Subcutaneous abdominal adipose tissue (tissue), 5 donors: ENCODE measurements at regions not wholly inside any gene's neighbourhood (a gene's known extent, or its start where the extent isn't known, plus 50 kb on each side); places are given as distances from the start of the nearest gene placed in this dataset.

Experiments used
- H3K27ac ChIP-seq: one replicate; pipeline ENCODE4 v1.7.0; 2013; ENCODE audit warnings: low read depth, mild to moderate bottlenecking, inconsistent platforms, low read length, moderate library complexity
- H3K27me3 ChIP-seq, 5 donors: one replicate each; pipeline ENCODE4 v1.7.0; 2013; ENCODE audit warnings: low read length in 5 of 5, inconsistent platforms in 1 of 5; ENCODE audit not compliant: control insufficient read depth in 5 of 5, insufficient read depth in 4 of 5
- H3K36me3 ChIP-seq, 5 donors: one replicate each; pipeline ENCODE4 v1.7.0; 2013; ENCODE audit warnings: low read length in 5 of 5; ENCODE audit not compliant: control insufficient read depth in 5 of 5, insufficient read depth in 5 of 5
- H3K4me1 ChIP-seq, 5 donors: one replicate each; pipeline ENCODE4 v1.7.0; 2013; ENCODE audit warnings: low read length in 5 of 5, mild to moderate bottlenecking in 3 of 5, moderate library complexity in 1 of 5; ENCODE audit not compliant: control insufficient read depth in 5 of 5, insufficient read depth in 5 of 5
- H3K4me3 ChIP-seq, 5 donors: one replicate each; pipeline ENCODE4 v1.7.0; 2013; ENCODE audit warnings: low read length in 5 of 5, low read depth in 1 of 5
- H3K9ac ChIP-seq, 5 donors: one replicate each; pipeline ENCODE4 v1.7.0; 2013; ENCODE audit warnings: low read length in 5 of 5, mild to moderate bottlenecking in 4 of 5, moderate library complexity in 3 of 5
- H3K9me3 ChIP-seq, 5 donors: one replicate each; pipeline ENCODE4 v1.7.0; 2013; ENCODE audit warnings: low read length in 5 of 5; ENCODE audit not compliant: control insufficient read depth in 5 of 5
- donor health status: healthy.
- donor health status: healthy.
- donor health status: healthy.
- donor health status: healthy.
- donor health status: healthy.

DNA sequence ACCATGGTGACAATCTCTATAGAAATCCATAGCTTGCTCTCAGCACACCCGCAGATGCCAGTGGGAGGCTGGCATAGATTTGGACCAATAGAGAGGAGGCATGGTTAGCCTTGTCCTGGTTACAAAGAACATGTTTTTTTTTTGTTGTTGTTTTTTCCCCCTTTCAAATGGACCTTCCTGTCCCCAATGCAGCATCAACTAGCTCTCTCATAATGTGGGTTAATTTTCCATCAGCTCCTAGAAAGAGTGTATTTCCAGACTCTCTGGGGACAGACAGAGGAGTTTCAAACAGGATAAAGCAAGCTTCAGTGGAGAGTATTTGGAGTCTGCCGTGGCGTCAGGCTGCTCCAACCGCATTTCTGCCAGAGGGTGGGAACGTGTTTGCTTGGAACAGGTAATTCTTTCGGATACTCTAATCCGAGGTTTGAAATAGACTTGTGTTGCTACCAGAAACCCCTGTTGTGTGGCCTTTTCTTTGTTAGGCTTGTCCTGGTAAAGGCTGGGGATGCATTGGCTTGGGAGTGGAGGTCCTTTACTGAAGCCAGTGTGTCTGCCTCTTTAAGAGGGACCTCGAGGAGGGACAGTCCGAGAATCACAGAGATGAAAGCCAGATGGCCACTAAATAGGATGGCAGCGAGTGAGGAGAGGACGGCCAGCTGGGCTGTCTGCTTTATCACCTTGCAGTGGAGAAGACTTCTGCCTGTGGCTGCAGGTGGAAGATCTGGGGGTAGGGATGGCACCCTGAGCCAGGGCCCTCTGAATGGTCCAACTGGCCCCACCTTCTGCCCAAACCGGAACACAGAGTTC lies 130.5 kb upstream of the CPEB4 start:
- no peaks in the 10 kb centered on the region for H3K36me3 ChIP-seq
- H3K27me3 ChIP-seq = no peaks in the 10 kb centered on the region
- H3K9me3 ChIP-seq = no peaks in the 10 kb centered on the region
- H3K4me1 ChIP-seq = peaks cover 0 to 36% (median 14%) of the 10 kb centered on the region in 5 donors
- no peak overlapping the region for H3K27ac ChIP-seq
- no peak overlapping the region for H3K4me3 ChIP-seq
- no peak overlapping the region for H3K9ac ChIP-seq

DNA sequence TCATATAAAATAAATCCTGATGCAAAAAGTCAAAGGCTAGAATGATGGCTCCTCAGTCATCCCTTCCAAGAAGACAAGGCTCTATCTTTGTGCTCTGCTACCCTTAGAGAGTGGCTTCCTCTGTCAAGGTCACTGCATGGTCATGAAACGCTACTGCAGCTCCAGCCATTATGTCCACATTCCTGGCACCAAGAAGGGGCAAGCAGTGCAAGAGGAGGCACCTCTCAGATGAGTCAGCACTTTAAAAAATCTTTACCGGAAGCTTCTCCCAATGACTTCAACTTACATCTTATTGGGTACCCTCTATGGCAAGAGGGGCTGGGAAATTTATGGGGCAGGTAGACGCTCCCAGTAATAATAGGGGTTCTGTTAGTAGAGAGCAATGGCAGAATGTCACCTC lies 129.5 kb upstream of the CPEB4 start:
- H3K4me1 ChIP-seq = peaks cover 0 to 34% (median 13%) of the 10 kb centered on the region in 5 donors
- H3K9ac ChIP-seq = no peak overlapping the region
- no peaks in the 10 kb centered on the region for H3K36me3 ChIP-seq
- H3K27ac ChIP-seq = no peak overlapping the region
- H3K9me3 ChIP-seq = no peaks in the 10 kb centered on the region
- no peaks in the 10 kb centered on the region for H3K27me3 ChIP-seq
- no peak overlapping the region for H3K4me3 ChIP-seq

GRCh38 chr5:173759691-173760090 lies 128.5 kb upstream of the CPEB4 start:
- Histone ChIP-seq H3K4me1 (peaks cover 0 to 34% (median 17%) of the 10 kb centered on the region in 5 donors), H3K9me3 (no peaks in the 10 kb centered on the region), H3K27ac (no peak overlapping the region)

GRCh38 chr5:173760461-173761177 lies 127.5 kb upstream of the CPEB4 start:
- Histone ChIP-seq H3K27ac (no peak overlapping the region), H3K36me3 (no peaks in the 10 kb centered on the region), H3K4me1 (peaks cover 0 to 34% (median 18%) of the 10 kb centered on the region in 5 donors), H3K9ac (no peak overlapping the region), H3K27me3 (no peaks in the 10 kb centered on the region), H3K9me3 (no peaks in the 10 kb centered on the region), H3K4me3 (no peak overlapping the region)

More at GRCh38 chr5:173759691-173760090, 128.5 kb upstream of the CPEB4 start:
- H3K27me3 ChIP-seq = no peaks in the 10 kb centered on the region
- no peak overlapping the region for H3K4me3 ChIP-seq
- no peak overlapping the region for H3K9ac ChIP-seq
- H3K36me3 ChIP-seq = no peaks in the 10 kb centered on the region

- Histone ChIP-seq H3K9ac (no peak overlapping the region), H3K4me1 (peaks cover 0 to 36% (median 19%) of the 10 kb centered on the region in 5 donors), H3K9me3 (no peaks in the 10 kb centered on the region), H3K27me3 (no peaks in the 10 kb centered on the region), H3K27ac (no peak overlapping the region), H3K4me3 (no peak overlapping the region), H3K36me3 (no peaks in the 10 kb centered on the region)
Observed at GRCh38 chr5:173761178-173761513, 127.0 kb upstream of the CPEB4 start.

DNA sequence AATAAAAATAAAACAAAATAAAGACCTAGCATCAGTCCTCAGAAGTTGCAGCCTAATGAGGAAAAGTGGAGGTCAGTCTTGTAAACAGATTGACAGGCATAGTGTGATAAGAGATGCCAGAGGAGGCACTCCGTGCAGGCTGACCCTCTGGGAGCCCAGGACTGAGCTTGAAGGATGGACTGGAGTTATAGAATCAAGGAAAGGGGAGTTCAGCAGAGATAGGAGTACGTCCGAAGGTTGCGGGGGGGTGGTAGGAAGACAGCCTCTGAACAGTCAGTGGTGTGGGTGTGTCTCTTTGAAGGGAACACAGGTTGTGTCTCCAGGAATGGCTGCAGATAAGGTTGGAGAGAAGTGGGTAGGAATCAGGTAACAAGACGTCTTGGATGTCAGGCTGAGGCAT lies 126.1 kb upstream of the CPEB4 start:
- Histone ChIP-seq H3K4me3 (no peak overlapping the region), H3K4me1 (peaks cover 0 to 41% (median 23%) of the 10 kb centered on the region in 5 donors), H3K9me3 (no peaks in the 10 kb centered on the region), H3K27ac (no peak overlapping the region), H3K9ac (no peak overlapping the region), H3K27me3 (no peaks in the 10 kb centered on the region), H3K36me3 (no peaks in the 10 kb centered on the region)

GRCh38 chr5:173762930-173763329 lies 125.2 kb upstream of the CPEB4 start:
- Histone ChIP-seq H3K27ac (peak overlapping the region; percentile 72), H3K4me3 (no peak overlapping the region), H3K9me3 (no peaks in the 10 kb centered on the region), H3K27me3 (no peaks in the 10 kb centered on the region), H3K36me3 (no peaks in the 10 kb centered on the region), H3K9ac (no peak overlapping the region), H3K4me1 (peaks cover 0 to 45% (median 31%) of the 10 kb centered on the region in 5 donors)

- peak overlapping the region; percentile 72 for H3K27ac ChIP-seq
- no peak overlapping the region for H3K4me3 ChIP-seq
- H3K9ac ChIP-seq = peak overlapping the region in 1 of 5 donors; percentile 6
- no peaks in the 10 kb centered on the region for H3K36me3 ChIP-seq
- no peaks in the 10 kb centered on the region for H3K9me3 ChIP-seq
- peaks cover 0 to 48% (median 36%) of the 10 kb centered on the region in 5 donors for H3K4me1 ChIP-seq
- no peaks in the 10 kb centered on the region for H3K27me3 ChIP-seq
Observed at GRCh38 chr5:173763410-173763809, 124.7 kb upstream of the CPEB4 start.

- Histone ChIP-seq H3K9ac (peak overlapping the region in 1 of 5 donors; percentile 30), H3K4me1 (peaks cover 0 to 49% (median 37%) of the 10 kb centered on the region in 5 donors), H3K9me3 (no peaks in the 10 kb centered on the region), H3K4me3 (no peak overlapping the region), H3K36me3 (no peaks in the 10 kb centered on the region), H3K27ac (peak overlapping the region; percentile 72), H3K27me3 (no peaks in the 10 kb centered on the region)
Observed at GRCh38 chr5:173764332-173765028, 123.7 kb upstream of the CPEB4 start.
